Osteocyte (in vitro differentiated cells): ENCODE measurements at regions not wholly inside any gene's neighbourhood (a gene's known extent, or its start where the extent isn't known, plus 50 kb on each side); places are given as distances from the start of the nearest gene placed in this dataset.
A peak's percentile ranks its signal among the peaks of the same experiment; 100 is the strongest.
"Not testable (repeated sequence)": the region's sequence is repeated elsewhere in the genome, so short reads cannot be mapped to it uniquely, and the experiment has no call there.

Source experiments
- DNase-seq: peaks from one replicate; pipeline ENCODE4 v3.0.0; 2021; ENCODE audit warnings: mixed read lengths; ENCODE audit not compliant: unreplicated experiment; ENCODE audit errors: extremely low spot score
- H3K27ac Mint-ChIP-seq: one replicate; pipeline ENCODE4 v1.8.0; 2021; ENCODE audit warnings: mild to moderate bottlenecking, mixed read lengths; ENCODE audit not compliant: unreplicated experiment
- H3K27me3 Mint-ChIP-seq: one replicate; pipeline ENCODE4 v1.8.0; 2021; ENCODE audit warnings: mixed read lengths; ENCODE audit not compliant: unreplicated experiment
- H3K36me3 Mint-ChIP-seq: one replicate; pipeline ENCODE4 v1.8.0; 2021; ENCODE audit warnings: mixed read lengths; ENCODE audit not compliant: unreplicated experiment
- H3K4me1 Mint-ChIP-seq: one replicate; pipeline ENCODE4 v1.8.0; 2021; ENCODE audit warnings: mixed read lengths; ENCODE audit not compliant: unreplicated experiment
- H3K4me3 Mint-ChIP-seq: one replicate; pipeline ENCODE4 v1.8.0; 2021; ENCODE audit warnings: mild to moderate bottlenecking, moderate library complexity, mixed read lengths; ENCODE audit not compliant: unreplicated experiment
- H3K9me3 Mint-ChIP-seq: one replicate; pipeline ENCODE4 v1.8.0; 2021; ENCODE audit warnings: mixed read lengths; ENCODE audit not compliant: unreplicated experiment
- CTCF ChIP-seq: fragments of 200-600 bp; sonication (generic); IDR thresholded peaks from 2 replicates; pipeline ENCODE4 v1.5.0; 2021; ENCODE audit warnings: antibody characterized with exemption, mild to moderate bottlenecking, moderate library complexity

- TF ChIP-seq CTCF: no peak
- Mint-ChIP-seq H3K27ac (peak overlapping the region; percentile 60), H3K36me3 (no peaks in the 10 kb centered on the region), H3K4me3 (no peak overlapping the region), H3K4me1 (peaks cover 43% of the 10 kb centered on the region), H3K9me3 (no peaks in the 10 kb centered on the region), H3K27me3 (no peaks in the 10 kb centered on the region)
- no peak for DNase-seq
Observed at GRCh38 chr20:56706867-56707360, 77.8 kb downstream of the TFAP2C start.

- no peak for TF ChIP-seq CTCF
- no peaks in the 10 kb centered on the region for H3K36me3 Mint-ChIP-seq
- no peak overlapping the region for H3K4me3 Mint-ChIP-seq
Observed at GRCh38 chr20:56708991-56709390, 79.9 kb downstream of the TFAP2C start.

GRCh38 chr20:56710125-56710524 is 81.0 kb downstream of the TFAP2C start:
- no peak for TF ChIP-seq CTCF
- no peak for DNase-seq
- no peaks in the 10 kb centered on the region for H3K9me3 Mint-ChIP-seq
- no peaks in the 10 kb centered on the region for H3K36me3 Mint-ChIP-seq
- H3K27me3 Mint-ChIP-seq: no peaks in the 10 kb centered on the region
- peaks cover 75% of the 10 kb centered on the region for H3K4me1 Mint-ChIP-seq
- H3K27ac Mint-ChIP-seq: peak overlapping the region; percentile 50
- H3K4me3 Mint-ChIP-seq: no peak overlapping the region

More at GRCh38 chr20:56708991-56709390, 79.9 kb downstream of the TFAP2C start:
- no peaks in the 10 kb centered on the region for H3K27me3 Mint-ChIP-seq
- peak overlapping the region; percentile 44 for H3K27ac Mint-ChIP-seq
- H3K4me1 Mint-ChIP-seq: peaks cover 64% of the 10 kb centered on the region
- no peaks in the 10 kb centered on the region for H3K9me3 Mint-ChIP-seq
- no peak for DNase-seq

GRCh38 chr20:56710577-56710976 is 81.5 kb downstream of the TFAP2C start:
- not testable (repeated sequence) for H3K27me3 Mint-ChIP-seq, H3K4me3 Mint-ChIP-seq, H3K9me3 Mint-ChIP-seq, DNase-seq, H3K36me3 Mint-ChIP-seq
- H3K27ac Mint-ChIP-seq: peak overlapping the region; percentile 50
- peaks cover 80% of the 10 kb centered on the region for H3K4me1 Mint-ChIP-seq

- no peaks in the 10 kb centered on the region for H3K27me3 Mint-ChIP-seq
- TF ChIP-seq CTCF: no peak
- peak overlapping the region; percentile 91 for H3K27ac Mint-ChIP-seq
- H3K4me1 Mint-ChIP-seq: peaks cover 78% of the 10 kb centered on the region
- no peaks in the 10 kb centered on the region for H3K9me3 Mint-ChIP-seq
- H3K4me3 Mint-ChIP-seq: peak overlapping the region; percentile 49
- no peaks in the 10 kb centered on the region for H3K36me3 Mint-ChIP-seq
- no peak for DNase-seq
Observed at GRCh38 chr20:56711018-56711417, 81.9 kb downstream of the TFAP2C start.

- DNase-seq: no peak
- H3K27ac Mint-ChIP-seq: peak overlapping the region; percentile 64
- no peaks in the 10 kb centered on the region for H3K36me3 Mint-ChIP-seq
- no peaks in the 10 kb centered on the region for H3K9me3 Mint-ChIP-seq
- H3K4me1 Mint-ChIP-seq: peaks cover 50% of the 10 kb centered on the region
- no peaks in the 10 kb centered on the region for H3K27me3 Mint-ChIP-seq
- no peak for TF ChIP-seq CTCF
- no peak overlapping the region for H3K4me3 Mint-ChIP-seq
Observed at GRCh38 chr20:56715309-56715708, 86.2 kb downstream of the TFAP2C start.
